B cell (primary cell): ENCODE measurements at regions not wholly inside any gene's neighbourhood (a gene's known extent, or its start where the extent isn't known, plus 50 kb on each side); places are given as distances from the start of the nearest gene placed in this dataset.

Experiments used
- ATAC-seq: fragments of 200-7000 bp; cut with Tn5 transposase; one replicate; pipeline ENCODE4 v1.10.0; 2021; ENCODE audit warnings: low read depth, mild to moderate bottlenecking, moderate number of reproducible peaks, moderate library complexity
- CTCF ChIA-PET: fragments of 350-600 bp; sonication (Branson Sonifier 250); formaldehyde crosslinking; loops from one replicate; lab custom pipeline; 2021; ENCODE audit warnings: antibody characterized with exemption, inconsistent platforms; lab: Charles Lee
- POLR2A ChIA-PET: fragments of 350-600 bp; sonication (Branson Sonifier 250); formaldehyde crosslinking; loops from one replicate; lab custom pipeline; 2021; ENCODE audit warnings: antibody characterized with exemption; lab: Charles Lee
- DNase-seq: peaks from one replicate; pipeline ENCODE4 v3.0.0; 2013
- H2AFZ ChIP-seq: 2 replicates; pipeline ENCODE4 v1.6.1; 2012; ENCODE audit warnings: mild to moderate bottlenecking, low read depth, low read length; ENCODE audit not compliant: insufficient read depth, poor library complexity, severe bottlenecking
- H3K27ac ChIP-seq, 2 donors: 1 replicate in 1 of 2; 2 replicates in 1 of 2; pipeline ENCODE4 v1.5.1; 2012 to 2013; ENCODE audit warnings: low read length in 2 of 2, mild to moderate bottlenecking in 2 of 2, moderate library complexity in 1 of 2
- H3K27me3 ChIP-seq, 4 experiments: fragments of 200-600 bp in 1 of 4; sonication (generic) in 1 of 4; replicated peaks in 1 of 4; 1 replicate in 2 of 4; 2 replicates in 2 of 4; pipeline versions ENCODE4 v1.6.1 to v1.7.0; 2013 to 2016; ENCODE audit warnings: low read length in 3 of 4, mild to moderate bottlenecking in 2 of 4, mixed read lengths in 1 of 4, moderate library complexity in 1 of 4; ENCODE audit not compliant: insufficient read depth in 4 of 4, control insufficient read depth in 3 of 4; ENCODE audit errors: control extremely low read depth in 1 of 4
- H3K36me3 ChIP-seq, 2 experiments: replicated peaks in 1 of 2; 1 replicate in 1 of 2; 2 replicates in 1 of 2; pipeline versions ENCODE4 v1.6.1 to v1.7.1; 2013; ENCODE audit warnings: low read length in 1 of 2; ENCODE audit not compliant: insufficient read depth in 2 of 2, control insufficient read depth in 1 of 2; ENCODE audit errors: control extremely low read depth in 1 of 2, extremely low read depth in 1 of 2
- H3K4me1 ChIP-seq, 2 donors: fragments of 200-600 bp in 1 of 2; sonication (generic) in 1 of 2; 1 replicate in 1 of 2; 2 replicates in 1 of 2; pipeline versions ENCODE4 v1.5.1 to v1.6.1; 2013 to 2017; ENCODE audit warnings: low read length in 2 of 2; ENCODE audit not compliant: control insufficient read depth in 2 of 2, insufficient read depth in 2 of 2
- H3K4me2 ChIP-seq: replicated peaks from 2 replicates; pipeline ENCODE3; 2012; ENCODE audit warnings: mild to moderate bottlenecking, low read depth, low read length; ENCODE audit not compliant: poor library complexity, severe bottlenecking
- H3K4me3 ChIP-seq, 5 experiments: fragments of 200-600 bp in 1 of 5; sonication (generic) in 1 of 5; 1 replicate in 3 of 5; 2 replicates in 2 of 5; pipeline versions ENCODE4 v1.5.1 to v1.7.0; 2011 to 2016; ENCODE audit warnings: low read length in 4 of 5, mild to moderate bottlenecking in 4 of 5, low read depth in 2 of 5, control low read depth in 1 of 5, moderate library complexity in 1 of 5; ENCODE audit not compliant: insufficient read depth in 1 of 5; ENCODE audit errors: control extremely low read depth in 1 of 5, extremely low read depth in 1 of 5
- H3K79me2 ChIP-seq: fragments of 200-600 bp; sonication (generic); one replicate; pipeline ENCODE4 v1.6.0; 2016; ENCODE audit warnings: low read length; ENCODE audit not compliant: control insufficient read depth, insufficient read depth
- H3K9ac ChIP-seq: fragments of 200-600 bp; sonication (generic); 2 replicates; pipeline ENCODE4 v1.6.1; 2017; ENCODE audit warnings: mild to moderate bottlenecking, low read length, moderate library complexity
- H3K9me3 ChIP-seq, 3 donors: one replicate each; pipeline versions ENCODE4 v1.6.1 to v1.7.1; 2013; ENCODE audit warnings: low read length in 2 of 3; ENCODE audit not compliant: control insufficient read depth in 2 of 3, insufficient read depth in 1 of 3; ENCODE audit errors: control extremely low read depth in 1 of 3
- H4K20me1 ChIP-seq: 2 replicates; pipeline ENCODE4 v1.6.0; 2012; ENCODE audit warnings: mild to moderate bottlenecking, low read length; ENCODE audit not compliant: insufficient read depth, control insufficient read depth, poor library complexity, severe bottlenecking
- H3K27ac Mint-ChIP-seq: one replicate; pipeline ENCODE4 v1.8.0; 2021; ENCODE audit warnings: mixed read lengths
- H3K27me3 Mint-ChIP-seq: one replicate; pipeline ENCODE4 v1.8.0; 2021; ENCODE audit warnings: mixed read lengths
- H3K4me1 Mint-ChIP-seq: one replicate; pipeline ENCODE4 v1.8.0; 2021; ENCODE audit warnings: mixed read lengths
- H3K4me3 Mint-ChIP-seq: one replicate; pipeline ENCODE4 v1.8.0; 2021; ENCODE audit warnings: mixed read lengths
- H3K9me3 Mint-ChIP-seq: one replicate; pipeline ENCODE4 v1.8.0; 2022; ENCODE audit warnings: mixed read lengths; ENCODE audit not compliant: insufficient read depth
- EZH2 ChIP-seq: IDR thresholded peaks from 2 replicates; pipeline ENCODE4 v1.6.1; 2012; ENCODE audit warnings: borderline replicate concordance, low read depth, mild to moderate bottlenecking, moderate library complexity, low read length; ENCODE audit not compliant: insufficient read depth, poor library complexity, severe bottlenecking
- WGBS: methylation state at CpG from one replicate; pipeline ENCODE4 v1.1.5; 2013; ENCODE audit warnings: missing lambda C conversion rate; ENCODE audit not compliant: insufficient coverage; 5-methylcytosine and 5-hydroxymethylcytosine counted together
- intact Hi-C: fragments of 100-400 bp; cut with micrococcal nuclease; formaldehyde crosslinking; loops from one replicate; pipeline ENCODE4 v1.10.0; 2022
- TF ChIP-seq, protein P1 (sequence below): fragments of 200-600 bp; IDR thresholded peaks from one replicate; pipeline ENCODE4 v1.8.0; 2022; ENCODE audit warnings: antibody characterized with exemption, mild to moderate bottlenecking

DNA sequence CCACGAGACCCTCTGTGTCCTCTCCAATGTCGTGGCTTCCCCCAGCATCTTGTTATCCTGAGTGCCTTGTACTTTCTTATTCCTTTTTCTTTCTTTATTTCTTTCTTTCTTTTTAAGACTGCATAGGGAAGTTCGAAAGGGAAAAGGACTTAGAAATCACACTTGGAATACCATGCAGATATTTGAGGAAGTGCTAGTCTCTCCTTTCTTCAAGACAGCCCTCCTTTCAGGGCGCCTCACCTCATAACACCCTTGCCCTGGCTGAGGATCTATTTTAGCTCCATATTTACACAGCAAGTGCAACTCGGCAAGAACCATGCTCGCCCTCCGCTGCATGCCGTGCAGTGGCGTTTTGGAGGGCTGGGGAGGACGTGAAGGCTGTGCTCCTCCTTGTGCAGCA lies 232.3 kb upstream of the GLI3 start:
- H3K27ac ChIP-seq = no peak overlapping the region
- no peak overlapping the region for H3K27ac Mint-ChIP-seq
- intact Hi-C loops = no loop called here
- no peak overlapping the region for H3K4me2 ChIP-seq
- DNase-seq (no peak), ATAC-seq (no peak)
- no peaks in the 10 kb centered on the region for H3K27me3 Mint-ChIP-seq
- H3K9me3 Mint-ChIP-seq = no peaks in the 10 kb centered on the region
- no peak overlapping the region for H2AFZ ChIP-seq
- H3K4me3 ChIP-seq = no peak overlapping the region
- no peaks in the 10 kb centered on the region for H3K4me1 Mint-ChIP-seq
- CTCF ChIA-PET = no interaction called here
- no peak overlapping the region for H3K9ac ChIP-seq
- no peaks in the 10 kb centered on the region for H4K20me1 ChIP-seq
- H3K36me3 ChIP-seq = no peaks in the 10 kb centered on the region
- H3K4me1 ChIP-seq = no peaks in the 10 kb centered on the region
- WGBS = 84% methylated on average over 4 of the region's 10 CpGs
- H3K79me2 ChIP-seq = no peaks in the 10 kb centered on the region
- H3K4me3 Mint-ChIP-seq = no peak overlapping the region
- peaks cover 0 to 3% (median 2%) of the 10 kb centered on the region in 3 donors for H3K9me3 ChIP-seq
- POLR2A ChIA-PET = no interaction called here
- TF ChIP-seq, protein P1, sequence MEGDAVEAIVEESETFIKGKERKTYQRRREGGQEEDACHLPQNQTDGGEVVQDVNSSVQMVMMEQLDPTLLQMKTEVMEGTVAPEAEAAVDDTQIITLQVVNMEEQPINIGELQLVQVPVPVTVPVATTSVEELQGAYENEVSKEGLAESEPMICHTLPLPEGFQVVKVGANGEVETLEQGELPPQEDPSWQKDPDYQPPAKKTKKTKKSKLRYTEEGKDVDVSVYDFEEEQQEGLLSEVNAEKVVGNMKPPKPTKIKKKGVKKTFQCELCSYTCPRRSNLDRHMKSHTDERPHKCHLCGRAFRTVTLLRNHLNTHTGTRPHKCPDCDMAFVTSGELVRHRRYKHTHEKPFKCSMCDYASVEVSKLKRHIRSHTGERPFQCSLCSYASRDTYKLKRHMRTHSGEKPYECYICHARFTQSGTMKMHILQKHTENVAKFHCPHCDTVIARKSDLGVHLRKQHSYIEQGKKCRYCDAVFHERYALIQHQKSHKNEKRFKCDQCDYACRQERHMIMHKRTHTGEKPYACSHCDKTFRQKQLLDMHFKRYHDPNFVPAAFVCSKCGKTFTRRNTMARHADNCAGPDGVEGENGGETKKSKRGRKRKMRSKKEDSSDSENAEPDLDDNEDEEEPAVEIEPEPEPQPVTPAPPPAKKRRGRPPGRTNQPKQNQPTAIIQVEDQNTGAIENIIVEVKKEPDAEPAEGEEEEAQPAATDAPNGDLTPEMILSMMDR = no peak
- no peak for TF ChIP-seq EZH2
- no peaks in the 10 kb centered on the region for H3K27me3 ChIP-seq

DNA sequence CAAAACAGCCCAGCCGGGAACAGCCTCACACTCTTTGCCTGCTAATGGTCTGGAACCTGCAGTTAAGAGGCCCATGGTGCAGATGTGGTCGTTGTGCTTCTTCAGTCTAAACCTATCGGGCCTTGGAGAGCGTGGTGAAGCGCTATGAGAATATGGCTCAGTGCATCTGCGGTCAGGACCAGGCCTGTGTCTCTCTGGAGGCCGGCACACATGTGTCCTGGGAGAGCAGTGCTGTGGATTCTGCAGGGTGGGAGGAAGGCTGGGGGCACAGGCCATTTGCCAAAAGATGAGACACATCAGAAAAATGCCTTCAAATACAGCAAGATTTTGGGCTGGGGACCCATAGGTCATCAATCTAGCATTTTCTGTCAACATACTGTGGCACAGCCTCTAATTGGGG lies 231.5 kb upstream of the GLI3 start:
- 89% methylated on average over 7 of the region's 7 CpGs for WGBS
- Histone ChIP-seq H4K20me1 (no peaks in the 10 kb centered on the region), H3K9ac (no peak overlapping the region), H3K4me2 (no peak overlapping the region), H3K4me1 (no peaks in the 10 kb centered on the region), H3K4me3 (no peak overlapping the region), H3K36me3 (no peaks in the 10 kb centered on the region), H2AFZ (no peak overlapping the region), H3K79me2 (no peaks in the 10 kb centered on the region), H3K27ac (no peak overlapping the region), H3K9me3 (peaks cover 0 to 3% (median 2%) of the 10 kb centered on the region in 3 donors), H3K27me3 (no peaks in the 10 kb centered on the region)
- Mint-ChIP-seq H3K27ac (no peak overlapping the region), H3K27me3 (no peaks in the 10 kb centered on the region), H3K9me3 (peaks cover 3% of the 10 kb centered on the region), H3K4me3 (no peak overlapping the region), H3K4me1 (no peaks in the 10 kb centered on the region)
- TF ChIP-seq EZH2 = no peak
- TF ChIP-seq, protein P1 = no peak
- DNase-seq = no peak
- intact Hi-C loops = no loop called here
- no peak for ATAC-seq
- ChIA-PET POLR2A (no interaction called here), CTCF (no interaction called here)
